HG02973 (cell line): ENCODE measurements at regions not wholly inside any gene's neighbourhood (a gene's known extent, or its start where the extent isn't known, plus 50 kb on each side); places are given as distances from the start of the nearest gene placed in this dataset.

Experiments
- ATAC-seq: cut with Tn5 transposase; IDR thresholded peaks from one replicate; pipeline ENCODE4 v1.9.1; 2021; ENCODE audit warnings: moderate library complexity; ENCODE audit not compliant: unreplicated experiment

DNA sequence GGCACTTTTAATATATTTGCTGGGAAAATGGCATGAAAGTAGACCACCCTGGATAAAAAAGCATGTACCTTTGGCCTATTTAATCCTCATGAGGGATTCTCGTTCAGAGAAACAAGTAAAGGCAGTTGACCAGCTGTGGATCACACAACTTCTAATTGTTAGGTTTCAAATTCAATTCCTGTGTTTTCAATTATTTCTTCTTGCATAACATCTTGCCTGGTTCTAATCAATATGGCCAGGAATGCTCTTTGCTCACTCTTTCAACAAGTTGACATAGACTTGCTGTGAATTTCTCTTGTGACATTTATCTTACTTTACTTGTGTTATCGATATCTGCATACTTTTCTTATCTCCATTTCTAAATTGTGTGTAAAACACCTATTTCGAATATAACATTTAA, 211.8 kb downstream of the SLC7A11 start:
- no peak for ATAC-seq

DNA sequence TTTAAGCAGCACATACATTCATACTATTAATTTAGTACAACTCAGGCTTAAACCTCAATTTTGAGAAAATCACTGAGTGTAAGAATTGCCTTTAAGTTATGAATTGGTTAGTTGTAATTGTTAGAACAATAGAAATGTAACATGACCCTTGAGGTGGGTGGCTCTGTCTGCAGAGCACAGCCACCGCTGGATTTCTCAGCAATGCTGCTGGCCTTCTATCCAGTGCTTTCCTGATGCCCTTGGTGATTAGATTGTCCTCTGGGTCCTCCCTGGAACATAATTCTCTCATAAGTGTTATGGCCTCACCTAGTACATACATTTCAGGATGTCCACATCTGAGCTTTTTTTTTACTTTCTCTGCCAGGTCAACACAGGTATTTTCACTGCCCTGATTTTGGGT, 213.2 kb downstream of the SLC7A11 start:
- ATAC-seq, result no peak

DNA sequence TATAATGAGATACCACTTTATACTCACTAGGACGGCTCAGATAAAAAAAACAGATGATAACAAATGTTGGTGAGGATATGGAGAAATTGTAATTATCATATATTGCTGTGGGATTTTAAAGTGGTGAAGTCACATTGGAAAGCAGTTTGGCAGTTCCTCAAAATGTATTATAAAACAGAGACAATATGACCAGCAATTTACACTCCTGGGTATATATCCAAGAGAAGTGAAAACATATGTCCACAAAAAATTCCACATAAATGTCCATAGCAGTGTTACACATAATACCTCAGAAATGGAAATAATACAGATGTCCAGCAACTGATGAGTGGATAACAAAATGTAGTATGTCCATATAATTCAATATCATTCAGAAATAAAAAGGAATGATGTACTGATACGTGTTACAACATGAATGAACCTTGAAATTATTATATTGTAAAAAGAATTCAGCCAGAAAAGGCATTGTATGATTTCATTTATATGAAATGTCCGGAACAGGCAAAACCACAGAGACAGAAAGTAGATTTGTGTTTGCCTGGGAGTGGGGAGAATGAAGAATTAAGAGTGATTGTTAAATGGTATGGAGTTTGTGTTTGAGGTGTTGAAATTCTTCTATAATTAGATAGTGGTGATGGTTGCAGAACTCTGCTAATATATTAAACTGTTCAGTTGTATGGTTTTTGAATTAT, 220.9 kb downstream of the SLC7A11 start:
- ATAC-seq, result no peak

DNA sequence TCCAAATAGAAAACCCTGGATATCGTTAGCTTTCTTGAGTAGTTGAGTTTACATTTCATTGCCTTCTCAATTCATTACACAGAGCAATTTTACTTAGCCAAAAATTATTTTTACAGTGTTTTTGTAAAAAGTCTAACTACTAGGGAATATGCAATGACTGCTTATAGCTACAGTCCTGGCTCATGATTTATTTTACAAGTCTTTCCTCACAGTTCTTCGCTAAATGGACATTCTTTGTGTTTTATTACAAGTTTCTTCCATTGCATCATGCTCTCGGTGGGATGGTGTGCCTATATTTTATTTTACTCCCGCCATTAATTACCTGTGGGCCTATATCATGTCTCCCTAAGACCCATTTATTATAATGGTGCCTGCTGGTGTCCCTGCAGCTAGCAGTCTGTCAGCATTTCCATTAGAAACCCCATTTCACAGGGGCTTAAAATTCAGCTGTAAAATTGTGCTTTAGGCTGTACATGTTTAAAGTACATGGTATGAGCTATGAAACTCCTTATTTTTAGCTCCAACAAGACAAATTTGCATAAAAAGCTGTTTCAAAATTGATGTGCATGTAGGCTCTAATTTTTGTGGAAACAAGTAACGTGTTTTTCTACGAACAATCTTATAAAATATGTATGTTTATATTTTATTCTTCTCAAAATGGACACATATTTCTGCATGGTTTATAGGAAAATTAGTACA, 227.4 kb downstream of the SLC7A11 start:
- no peak for ATAC-seq

DNA sequence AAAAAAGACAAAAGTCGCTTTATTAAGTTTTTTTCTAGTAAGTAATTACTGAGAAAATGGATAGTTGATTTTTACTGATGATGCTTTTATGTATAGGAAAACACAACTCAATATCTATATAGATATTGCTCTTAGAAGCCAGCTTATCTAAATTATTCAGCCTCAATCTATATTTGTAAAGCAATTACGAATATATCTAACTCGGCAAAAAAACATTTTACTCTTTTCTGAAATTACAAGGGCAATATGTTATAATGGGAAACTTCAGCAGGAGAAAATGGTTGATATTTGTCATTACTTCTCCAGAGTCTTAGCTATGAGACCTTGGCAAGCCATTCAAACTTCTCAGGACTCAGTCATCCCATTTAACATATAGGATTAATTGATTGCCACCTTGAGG, 228.5 kb downstream of the SLC7A11 start:
- ATAC-seq, result no peak

DNA sequence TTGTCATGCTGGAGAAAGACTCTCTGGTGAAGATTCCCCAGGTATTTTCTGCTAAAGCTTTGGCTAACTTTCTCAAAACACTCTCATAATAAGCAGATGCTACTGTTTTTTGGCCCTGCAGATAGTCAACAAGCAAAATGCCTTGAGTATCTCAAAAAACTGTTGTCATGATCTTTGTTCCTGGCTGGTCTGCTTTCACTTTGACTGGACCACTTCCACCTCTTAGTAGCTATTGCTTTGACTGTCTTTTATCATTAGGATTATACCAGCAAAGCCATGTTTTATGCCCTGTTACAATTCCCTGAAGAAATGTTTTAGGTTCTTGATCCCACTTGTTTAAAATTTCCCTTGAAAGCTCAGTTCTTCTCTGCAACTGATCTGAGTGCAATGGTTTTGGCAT, 231.5 kb downstream of the SLC7A11 start:
- ATAC-seq, result peak; percentile 66

DNA sequence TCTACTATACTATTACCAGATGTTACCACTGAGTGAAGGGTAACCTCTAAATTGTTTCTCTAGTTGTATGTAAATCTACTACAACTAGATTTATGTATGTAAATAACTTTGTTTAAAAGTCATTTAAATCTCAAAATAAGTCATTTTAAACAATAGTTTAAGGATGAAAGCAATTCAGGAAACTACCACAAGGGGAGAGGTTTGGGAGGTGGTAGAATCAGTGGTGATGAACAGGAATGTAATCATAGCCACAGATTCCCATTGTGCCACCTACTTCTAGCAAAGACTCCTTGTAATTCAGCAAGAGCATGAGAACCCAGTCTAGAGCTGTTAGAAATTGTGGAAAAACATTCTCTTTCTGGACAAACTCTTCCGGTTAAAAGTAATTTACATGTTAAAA, 234.6 kb downstream of the SLC7A11 start:
- no peak for ATAC-seq

DNA sequence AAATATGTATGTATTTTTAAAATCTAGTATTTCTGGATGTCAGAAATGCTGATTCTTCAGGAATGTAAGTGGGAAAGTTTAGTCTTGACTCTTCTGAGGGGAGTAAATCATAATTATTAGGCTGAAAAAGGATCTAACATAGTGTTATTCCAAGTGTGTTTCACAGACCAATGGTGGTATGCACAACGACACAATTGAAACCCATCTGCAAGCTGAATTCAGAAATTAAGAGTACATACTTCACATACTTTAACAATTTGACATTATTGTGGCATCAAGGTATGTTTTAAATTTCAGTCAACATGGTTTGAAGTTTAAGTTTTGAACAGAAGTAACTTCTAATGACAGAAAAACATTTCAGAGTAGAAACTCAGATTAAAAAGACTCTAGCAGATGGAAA, 236.7 kb downstream of the SLC7A11 start:
- no peak for ATAC-seq

DNA sequence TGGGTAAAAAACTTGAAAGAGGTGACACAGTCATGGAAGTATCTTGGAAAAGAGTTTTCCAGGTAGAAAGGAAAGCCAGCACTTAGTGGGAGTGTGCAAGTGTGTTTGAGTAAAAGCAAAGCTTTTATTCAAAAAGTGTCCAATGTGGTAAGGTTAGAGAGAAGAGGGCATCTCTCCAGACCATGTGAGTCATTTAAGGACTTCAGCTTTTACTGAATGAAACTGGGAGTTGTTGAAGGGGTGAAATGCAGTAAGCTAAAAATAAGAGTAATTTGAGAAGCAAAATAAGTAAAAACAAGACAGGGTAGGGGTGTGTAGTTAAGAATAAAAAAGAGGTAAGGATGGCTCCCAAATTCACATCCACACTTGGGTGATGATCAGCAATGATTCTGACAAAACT, 238.9 kb downstream of the SLC7A11 start:
- peak; percentile 98 for ATAC-seq

DNA sequence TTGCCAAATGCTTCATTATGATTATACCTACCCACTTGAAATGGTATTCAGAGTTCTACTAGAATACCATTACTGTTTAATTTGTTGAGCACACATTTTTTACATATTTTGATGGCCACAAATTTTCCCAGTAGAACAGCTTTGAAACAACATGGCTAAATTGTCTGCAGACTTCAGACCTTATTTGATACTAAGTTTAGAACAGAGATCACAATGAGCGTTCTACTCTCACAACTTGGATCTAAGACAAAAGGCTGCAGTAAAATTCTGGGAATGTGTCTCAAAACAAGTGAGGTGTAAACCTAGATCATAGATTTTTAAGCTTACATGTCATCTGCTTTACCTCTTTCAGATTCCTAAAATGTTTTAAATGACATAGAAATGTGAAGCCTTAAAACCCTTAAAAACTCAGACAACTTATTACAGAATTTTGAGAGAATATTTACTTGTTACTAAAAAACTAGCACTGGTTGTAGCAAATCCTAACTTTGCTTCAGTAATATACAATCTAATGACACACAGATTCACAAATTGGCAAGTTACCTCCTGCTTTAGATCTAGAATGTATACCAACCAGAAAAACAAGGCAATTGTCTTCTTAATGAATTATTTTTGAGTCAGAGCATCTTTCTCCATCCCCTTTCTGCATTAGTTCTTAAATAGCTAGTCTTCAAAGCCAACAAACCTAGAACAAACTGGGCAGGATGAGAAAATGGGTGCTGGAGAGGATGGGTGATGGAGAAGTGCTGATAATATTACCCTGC, 243.3 kb downstream of the SLC7A11 start:
- ATAC-seq, result no peak

DNA sequence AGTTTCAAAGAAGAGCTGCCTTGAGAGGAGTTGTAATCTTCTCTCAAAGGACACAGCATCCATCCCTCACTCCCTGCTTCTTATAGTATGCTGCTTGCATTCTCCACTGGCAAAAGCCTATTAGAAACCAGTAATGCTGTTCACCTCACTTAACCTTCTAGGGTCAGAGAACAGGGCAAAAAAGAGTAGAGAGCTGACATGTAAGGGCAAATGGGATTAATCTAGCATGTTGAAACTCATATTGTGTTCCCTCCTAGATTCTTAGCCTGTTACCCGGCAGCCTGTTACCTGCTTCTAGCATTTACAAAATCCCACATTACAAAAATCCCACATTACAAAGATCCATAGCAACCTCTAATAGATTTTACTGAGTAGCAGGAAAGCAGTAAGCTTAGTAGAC, 244.7 kb downstream of the SLC7A11 start:
- ATAC-seq, result no peak

DNA sequence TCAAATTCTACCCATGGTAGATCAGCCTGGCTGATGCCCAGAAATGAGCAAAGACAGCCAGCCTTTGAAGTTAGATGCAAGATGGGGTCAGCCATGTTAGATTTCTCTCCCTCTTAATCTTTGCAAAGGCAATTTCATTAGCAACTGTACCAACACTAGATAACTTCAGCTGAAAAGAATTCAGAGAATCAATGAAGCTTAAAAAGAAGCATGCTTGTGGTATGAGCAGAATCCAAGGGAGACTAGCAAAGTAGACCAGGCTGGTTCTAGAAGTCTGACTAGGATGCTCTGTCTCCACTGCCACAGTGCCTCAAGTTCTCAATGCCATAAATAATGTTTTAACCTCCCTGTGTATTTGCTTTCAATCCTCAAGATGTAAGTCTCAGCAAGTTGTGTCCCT, 247.3 kb downstream of the SLC7A11 start:
- ATAC-seq, result no peak

DNA sequence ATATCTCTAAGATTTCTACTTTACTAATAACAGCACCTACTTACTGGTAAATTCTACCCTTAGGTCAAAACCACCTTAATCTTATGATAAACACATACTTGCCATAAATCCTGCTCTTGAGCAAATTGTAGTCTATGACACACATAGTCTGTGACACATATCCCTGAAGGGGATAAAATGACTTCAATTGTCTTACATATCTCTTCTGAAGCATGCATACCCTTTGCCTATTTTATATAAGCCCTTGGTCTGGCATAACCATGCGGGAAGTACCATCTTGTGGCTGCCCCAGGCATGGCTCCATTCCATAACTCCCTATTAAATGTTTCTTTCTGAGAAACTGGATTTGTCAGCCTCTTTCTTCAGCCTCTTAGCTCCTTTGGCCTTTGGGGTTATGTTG, 248.9 kb downstream of the SLC7A11 start:
- no peak for ATAC-seq

DNA sequence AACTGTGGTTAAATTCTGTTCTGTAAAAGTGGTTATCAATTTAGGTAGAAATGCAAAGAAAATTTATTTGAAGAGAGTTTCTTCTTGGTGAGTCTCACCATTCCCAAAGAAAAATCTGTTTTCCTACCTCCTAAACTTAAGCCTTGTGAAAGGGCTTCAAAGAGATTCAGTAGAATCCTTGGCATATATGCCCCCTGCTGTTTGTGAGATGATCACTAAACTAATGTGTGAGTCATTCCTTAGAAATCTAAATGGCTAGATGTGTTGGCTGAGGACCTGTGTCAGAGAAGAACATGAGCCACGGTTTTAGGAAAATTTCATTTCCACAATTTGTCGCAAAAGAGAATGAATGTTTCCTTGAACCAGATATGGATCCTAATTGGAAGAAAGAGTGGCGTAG, 260.9 kb downstream of the SLC7A11 start:
- no peak for ATAC-seq

DNA sequence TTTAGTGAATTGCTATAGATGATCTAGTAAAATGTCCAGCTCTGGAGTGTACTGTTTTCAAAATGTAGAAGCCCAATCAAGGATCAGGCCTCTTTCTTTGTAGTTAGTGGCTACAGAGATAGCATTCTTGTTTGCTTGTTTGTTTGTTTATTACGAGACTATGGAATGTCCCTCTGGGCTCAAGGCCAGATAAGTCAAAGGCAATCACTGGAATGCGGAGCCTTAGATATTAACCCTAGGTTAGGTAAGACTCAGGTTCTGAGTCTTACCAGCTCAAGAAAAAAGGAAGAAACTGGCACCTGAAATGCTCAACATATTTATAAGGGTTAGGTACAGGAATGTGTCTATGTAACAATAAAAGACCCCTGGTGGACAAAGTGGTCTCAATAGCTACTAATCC, 261.5 kb downstream of the SLC7A11 start:
- no peak for ATAC-seq

DNA sequence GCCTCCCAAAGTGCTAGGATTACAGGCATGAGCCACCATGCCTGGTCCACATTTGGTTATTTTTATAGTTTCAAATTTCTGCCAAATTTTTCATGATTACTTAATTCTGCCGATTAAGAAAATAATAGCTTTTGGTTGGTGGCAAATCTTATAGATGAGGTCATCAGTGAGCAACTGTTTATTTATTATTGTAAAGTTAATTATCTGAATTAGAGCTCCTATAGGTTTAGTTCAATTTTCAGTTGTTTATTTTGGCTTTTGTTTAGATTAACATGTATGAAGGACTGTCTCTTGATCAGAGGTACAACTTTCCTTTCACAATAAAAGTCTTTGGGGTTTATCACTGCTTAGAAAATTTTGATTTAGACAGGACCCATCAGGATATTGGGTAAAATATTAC, 262.2 kb downstream of the SLC7A11 start:
- no peak for ATAC-seq

DNA sequence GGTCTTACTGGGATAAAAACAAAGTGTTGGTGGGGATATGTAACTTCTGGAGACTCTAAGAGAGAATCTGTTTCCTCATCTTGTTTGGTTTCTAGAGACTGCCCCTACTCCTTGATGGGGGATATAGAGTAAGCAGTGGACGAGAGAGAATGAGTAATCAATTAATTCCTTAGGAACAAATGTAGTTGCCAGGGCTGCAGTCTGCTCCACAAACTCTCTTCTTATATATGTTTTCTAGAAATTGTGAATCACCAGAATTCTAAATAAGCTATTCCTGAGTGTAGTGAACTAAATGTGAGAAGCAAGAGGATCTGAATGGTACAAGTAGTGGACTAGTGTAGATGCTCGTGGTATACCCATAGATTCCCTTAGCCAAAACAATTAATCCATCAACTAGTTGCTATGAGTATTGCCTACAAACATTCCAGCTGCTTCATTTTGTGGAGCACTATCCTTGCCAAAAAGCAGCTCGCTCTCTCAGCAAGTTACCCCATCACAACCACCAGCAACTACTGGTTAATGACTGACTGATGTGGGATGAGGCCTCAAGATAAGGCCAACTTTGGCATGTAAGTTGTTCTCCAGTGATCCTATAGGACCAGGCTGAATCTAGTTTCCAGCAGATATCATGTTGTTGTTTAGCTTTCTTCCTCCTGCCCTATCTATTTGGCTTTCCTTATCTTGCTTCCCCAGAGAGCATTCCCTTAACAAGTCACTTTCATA, 273.0 kb downstream of the SLC7A11 start:
- ATAC-seq, result no peak

DNA sequence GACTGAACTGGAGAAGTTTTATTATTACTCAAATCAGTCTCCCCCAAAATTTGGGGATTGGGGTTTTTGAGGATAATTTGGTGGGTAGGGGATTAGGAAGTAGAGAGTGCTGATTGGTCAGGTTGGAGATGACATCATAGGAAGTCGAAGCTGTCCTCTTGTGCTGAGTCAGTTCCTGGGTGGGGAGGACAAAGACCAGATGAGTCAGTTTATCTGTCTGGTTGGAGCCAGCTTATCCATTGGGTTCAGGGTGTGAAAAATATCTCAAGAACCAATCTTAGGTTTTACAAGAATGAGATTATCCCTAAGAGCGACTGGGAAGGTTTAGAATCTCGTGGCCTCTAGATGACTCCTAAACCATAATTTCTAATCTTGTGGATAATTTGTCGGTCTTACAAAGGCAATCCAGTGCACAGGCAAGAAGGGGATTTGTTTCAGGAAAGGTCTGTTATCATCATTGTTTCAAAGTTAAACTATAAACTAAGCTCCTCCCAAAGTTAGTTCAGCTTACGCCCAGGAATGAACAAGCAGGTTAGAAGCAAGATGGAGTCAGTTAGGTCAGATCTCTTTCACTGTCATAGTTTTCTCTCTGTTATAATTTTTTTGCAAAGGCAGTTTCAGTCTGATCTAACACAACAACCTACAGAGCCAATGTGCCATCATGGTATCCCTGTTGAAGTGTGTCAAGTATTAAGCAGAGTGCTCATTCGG, 274.5 kb downstream of the SLC7A11 start:
- no peak for ATAC-seq

DNA sequence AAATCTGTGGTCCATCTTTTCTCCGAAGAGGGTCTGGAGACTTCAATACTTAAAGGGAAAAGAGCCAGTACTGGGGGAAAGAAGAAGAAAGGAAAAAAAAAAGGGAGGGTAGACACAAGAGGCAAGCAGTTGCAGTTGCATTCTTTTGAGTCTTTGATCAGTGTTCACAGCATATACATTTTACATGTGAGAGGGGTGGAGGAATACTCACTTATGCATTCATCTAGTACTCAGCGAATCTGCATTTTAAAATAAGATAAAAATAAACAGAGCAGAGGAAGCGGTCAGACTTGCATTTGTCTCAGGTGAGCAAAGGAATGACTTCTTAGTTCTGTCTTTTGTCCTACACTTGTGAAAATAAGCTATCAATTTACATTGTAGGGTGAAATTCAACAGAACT, 275.6 kb downstream of the SLC7A11 start:
- ATAC-seq, result no peak

DNA sequence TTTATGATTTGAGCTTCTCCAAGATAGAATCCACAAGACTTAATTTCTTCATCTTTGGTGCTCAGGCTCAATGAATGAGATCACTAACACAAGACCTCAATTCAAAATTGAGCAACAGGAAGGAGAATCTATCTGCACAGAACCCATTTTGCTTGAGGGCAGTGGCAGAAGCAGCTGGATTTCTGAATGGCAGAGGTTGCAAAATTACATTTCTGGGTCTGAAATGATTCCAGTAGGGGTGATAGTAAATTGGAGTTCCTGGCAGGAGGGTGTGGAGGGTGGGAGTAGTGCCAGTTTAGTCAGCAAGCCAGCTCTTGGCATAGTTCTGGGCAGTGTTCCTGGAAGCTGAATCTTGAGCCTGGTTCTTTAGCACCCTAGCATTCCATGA, 281.1 kb downstream of the SLC7A11 start:
- ATAC-seq, result no peak
